CD4-positive, alpha-beta T cell (primary cell): ENCODE measurements at regions not wholly inside any gene's neighbourhood (a gene's known extent, or its start where the extent isn't known, plus 50 kb on each side); places are given as distances from the start of the nearest gene placed in this dataset.

Experiments used
- ATAC-seq: fragments of 200-7000 bp; cut with Tn5 transposase; one replicate; pipeline ENCODE4 v1.10.0; 2022; ENCODE audit warnings: mild to moderate bottlenecking; ENCODE audit not compliant: poor library complexity
- CTCF ChIA-PET: fragments of 350-600 bp; sonication (Branson Sonifier 250); formaldehyde crosslinking; loops from one replicate; lab custom pipeline; 2021; ENCODE audit warnings: antibody characterized with exemption, inconsistent platforms; lab: Charles Lee
- POLR2A ChIA-PET: fragments of 350-600 bp; sonication (Branson Sonifier 250); formaldehyde crosslinking; loops from one replicate; lab custom pipeline; 2021; ENCODE audit warnings: antibody characterized with exemption, inconsistent platforms; lab: Charles Lee
- DNase-seq, 14 experiments: peaks; one replicate each; pipeline ENCODE4 v3.0.0-alpha.2; 2013 to 2020; ENCODE audit warnings: mixed read lengths in 2 of 14
- H3K27ac ChIP-seq, 2 donors: one replicate each; pipeline versions ENCODE4 v1.5.1 to v1.7.0; 2013; ENCODE audit warnings: low read length in 2 of 2, low read depth in 1 of 2, mild to moderate bottlenecking in 1 of 2
- H3K27me3 ChIP-seq, 2 experiments: 1 replicate in 1 of 2; 2 replicates in 1 of 2; pipeline versions ENCODE4 v1.6.1 to v1.7.0; 2013; ENCODE audit warnings: low read length in 2 of 2, control low read depth in 1 of 2, mild to moderate bottlenecking in 1 of 2, moderate library complexity in 1 of 2; ENCODE audit not compliant: insufficient read depth in 2 of 2, control insufficient read depth in 1 of 2
- H3K36me3 ChIP-seq: one replicate; pipeline ENCODE4 v1.6.1; 2013; ENCODE audit warnings: low read length, control low read depth; ENCODE audit not compliant: insufficient read depth
- H3K4me1 ChIP-seq: one replicate; pipeline ENCODE4 v1.6.1; 2013; ENCODE audit warnings: low read length, control low read depth; ENCODE audit not compliant: insufficient read depth
- H3K4me3 ChIP-seq: one replicate; pipeline ENCODE4 v1.5.1; 2013; ENCODE audit warnings: mild to moderate bottlenecking, low read length, moderate library complexity
- H3K9me3 ChIP-seq, 2 experiments: 1 replicate in 1 of 2; 2 replicates in 1 of 2; pipeline versions ENCODE4 v1.6.1 to v1.7.0; 2013; ENCODE audit warnings: low read length in 2 of 2, mild to moderate bottlenecking in 2 of 2, control low read depth in 1 of 2, moderate library complexity in 1 of 2; ENCODE audit not compliant: control insufficient read depth in 1 of 2, insufficient read depth in 1 of 2
- H3K27ac Mint-ChIP-seq: one replicate; pipeline ENCODE4 v1.8.0; 2020; ENCODE audit warnings: mixed read lengths
- H3K27me3 Mint-ChIP-seq: one replicate; pipeline ENCODE4 v1.8.0; 2021; ENCODE audit warnings: mixed read lengths
- H3K36me3 Mint-ChIP-seq: one replicate; pipeline ENCODE4 v1.8.0; 2021; ENCODE audit warnings: low read depth, mixed read lengths
- H3K4me1 Mint-ChIP-seq: one replicate; pipeline ENCODE4 v1.8.0; 2021; ENCODE audit warnings: low read depth, mixed read lengths
- H3K4me3 Mint-ChIP-seq: one replicate; pipeline ENCODE4 v1.8.0; 2020; ENCODE audit warnings: mild to moderate bottlenecking, mixed read lengths
- H3K9me3 Mint-ChIP-seq: one replicate; pipeline ENCODE4 v1.8.0; 2020; ENCODE audit warnings: mixed read lengths
- intact Hi-C, 2 experiments: fragments of 100-400 bp; cut with DNase I in 1 of 2; cut with micrococcal nuclease in 1 of 2; formaldehyde crosslinking; loops; one replicate each; pipeline versions ENCODE4 v1.15.1 to v1.9.0; 2023 to 2025; cut with DNase I, micrococcal nuclease
- TF ChIP-seq, protein P1 (sequence below): fragments of 200-600 bp; IDR thresholded peaks from one replicate; pipeline ENCODE4 v1.8.0; 2022; ENCODE audit warnings: antibody characterized with exemption, mild to moderate bottlenecking

DNA sequence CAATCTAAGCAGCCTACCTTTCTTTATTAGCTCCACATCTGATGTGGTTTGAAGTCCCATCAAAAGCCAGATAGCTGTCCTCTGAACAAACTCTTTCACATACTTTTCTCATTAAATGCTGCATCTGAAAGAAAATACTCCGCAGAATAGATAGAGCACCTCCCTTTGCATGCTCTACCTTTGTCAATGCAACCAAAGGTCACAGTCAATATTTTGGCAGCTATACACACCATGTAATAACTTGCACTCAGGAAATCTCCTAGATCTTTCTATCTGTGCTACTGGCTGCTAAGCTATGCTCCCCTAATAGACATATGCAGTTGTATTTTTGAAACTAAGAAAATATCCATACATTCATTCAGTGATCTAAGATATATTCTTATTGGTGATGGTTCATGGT is 204.8 kb upstream of the ARRDC4 start:
- H3K9me3 ChIP-seq: peaks cover 0 to 4% of the 10 kb centered on the region in 2 experiments
- no peak overlapping the region for H3K27ac ChIP-seq
- Mint-ChIP-seq H3K9me3 (no peaks in the 10 kb centered on the region), H3K36me3 (no peaks in the 10 kb centered on the region), H3K27me3 (peaks cover 5% of the 10 kb centered on the region), H3K27ac (no peak overlapping the region), H3K4me3 (no peak overlapping the region), H3K4me1 (no peaks in the 10 kb centered on the region)
- no peaks in the 10 kb centered on the region for H3K4me1 ChIP-seq
- H3K27me3 ChIP-seq: no peaks in the 10 kb centered on the region
- H3K36me3 ChIP-seq: no peaks in the 10 kb centered on the region
- ChIA-PET POLR2A (no interaction called here), CTCF (no interaction called here)
- TF ChIP-seq, protein P1, sequence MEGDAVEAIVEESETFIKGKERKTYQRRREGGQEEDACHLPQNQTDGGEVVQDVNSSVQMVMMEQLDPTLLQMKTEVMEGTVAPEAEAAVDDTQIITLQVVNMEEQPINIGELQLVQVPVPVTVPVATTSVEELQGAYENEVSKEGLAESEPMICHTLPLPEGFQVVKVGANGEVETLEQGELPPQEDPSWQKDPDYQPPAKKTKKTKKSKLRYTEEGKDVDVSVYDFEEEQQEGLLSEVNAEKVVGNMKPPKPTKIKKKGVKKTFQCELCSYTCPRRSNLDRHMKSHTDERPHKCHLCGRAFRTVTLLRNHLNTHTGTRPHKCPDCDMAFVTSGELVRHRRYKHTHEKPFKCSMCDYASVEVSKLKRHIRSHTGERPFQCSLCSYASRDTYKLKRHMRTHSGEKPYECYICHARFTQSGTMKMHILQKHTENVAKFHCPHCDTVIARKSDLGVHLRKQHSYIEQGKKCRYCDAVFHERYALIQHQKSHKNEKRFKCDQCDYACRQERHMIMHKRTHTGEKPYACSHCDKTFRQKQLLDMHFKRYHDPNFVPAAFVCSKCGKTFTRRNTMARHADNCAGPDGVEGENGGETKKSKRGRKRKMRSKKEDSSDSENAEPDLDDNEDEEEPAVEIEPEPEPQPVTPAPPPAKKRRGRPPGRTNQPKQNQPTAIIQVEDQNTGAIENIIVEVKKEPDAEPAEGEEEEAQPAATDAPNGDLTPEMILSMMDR: no peak
- intact Hi-C loops: no loop called here
- no peak for DNase-seq
- no peak overlapping the region for H3K4me3 ChIP-seq
- no peak for ATAC-seq

DNA sequence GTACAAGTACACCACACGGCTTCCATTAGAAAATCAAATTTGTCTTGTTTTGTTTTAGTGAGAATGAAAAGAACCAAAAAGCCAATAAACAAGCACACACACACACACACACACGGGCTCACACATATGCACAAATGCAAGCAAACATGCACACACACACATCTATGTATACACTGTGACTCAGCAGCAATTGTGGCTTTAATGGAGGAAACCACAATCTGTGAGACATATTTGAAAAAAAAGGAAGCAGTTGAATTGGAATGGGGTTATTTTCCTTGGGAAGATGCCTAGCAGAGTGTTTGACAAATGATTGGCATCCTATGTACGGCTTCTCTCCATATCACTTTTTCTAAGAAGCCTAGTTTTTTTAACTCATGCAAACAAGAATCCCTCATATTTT is 201.1 kb upstream of the ARRDC4 start:
- Mint-ChIP-seq H3K36me3 (no peaks in the 10 kb centered on the region), H3K27me3 (peaks cover 5% of the 10 kb centered on the region), H3K4me3 (no peak overlapping the region), H3K4me1 (no peaks in the 10 kb centered on the region), H3K9me3 (no peaks in the 10 kb centered on the region), H3K27ac (no peak overlapping the region)
- ATAC-seq: no peak
- intact Hi-C loops: no loop called here
- POLR2A ChIA-PET: no interaction called here
- Histone ChIP-seq H3K9me3 (peaks cover 0 to 8% of the 10 kb centered on the region in 2 experiments), H3K27me3 (no peaks in the 10 kb centered on the region), H3K4me3 (no peak overlapping the region), H3K27ac (no peak overlapping the region), H3K4me1 (no peaks in the 10 kb centered on the region), H3K36me3 (no peaks in the 10 kb centered on the region)
- TF ChIP-seq, protein P1: no peak
- no peak for DNase-seq
- CTCF ChIA-PET: no interaction called here

DNA sequence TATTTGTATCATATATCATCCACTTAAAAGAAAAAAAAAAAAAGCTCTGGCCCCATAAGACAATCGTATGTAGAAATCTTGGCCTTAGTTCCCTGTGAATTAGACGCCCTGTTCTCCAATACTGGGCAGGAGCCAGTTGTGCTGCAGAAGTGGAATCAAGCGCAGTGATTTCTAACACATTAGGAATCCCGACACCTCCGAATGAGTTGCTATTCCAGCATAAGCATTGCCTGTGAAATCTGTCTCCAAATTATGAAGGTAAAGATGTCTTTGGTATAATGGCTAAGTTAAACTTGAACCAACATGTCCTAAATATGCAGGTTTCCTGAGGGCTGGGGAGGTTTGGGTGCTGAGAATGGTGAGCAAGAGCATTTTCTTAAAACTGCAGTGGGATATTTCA is 199.4 kb upstream of the ARRDC4 start:
- TF ChIP-seq, protein P1: no peak
- ATAC-seq: no peak
- no peaks in the 10 kb centered on the region for H3K4me1 ChIP-seq
- H3K4me3 ChIP-seq: no peak overlapping the region
- H3K27ac ChIP-seq: no peak overlapping the region
- peaks cover 10% of the 10 kb centered on the region for H3K27me3 Mint-ChIP-seq
- H3K27me3 ChIP-seq: no peaks in the 10 kb centered on the region
- intact Hi-C loops: no loop called here
- ChIA-PET CTCF (no interaction called here), POLR2A (no interaction called here)
- no peaks in the 10 kb centered on the region for H3K36me3 ChIP-seq
- no peaks in the 10 kb centered on the region for H3K9me3 Mint-ChIP-seq
- H3K9me3 ChIP-seq: peaks cover 0 to 8% of the 10 kb centered on the region in 2 experiments
- no peak overlapping the region for H3K27ac Mint-ChIP-seq
- H3K36me3 Mint-ChIP-seq: no peaks in the 10 kb centered on the region
- no peak overlapping the region for H3K4me3 Mint-ChIP-seq
- no peak for DNase-seq
- H3K4me1 Mint-ChIP-seq: no peaks in the 10 kb centered on the region
